HG02623 (cell line): ENCODE measurements at regions not wholly inside any gene's neighbourhood (a gene's known extent, or its start where the extent isn't known, plus 50 kb on each side); places are given as distances from the start of the nearest gene placed in this dataset.
"Not testable (repeated sequence)": the region's sequence is repeated elsewhere in the genome, so short reads cannot be mapped to it uniquely, and the experiment has no call there.

Source experiments
- ATAC-seq: cut with Tn5 transposase; IDR thresholded peaks from one replicate; pipeline ENCODE4 v1.9.1; 2021; ENCODE audit warnings: moderate library complexity; ENCODE audit not compliant: unreplicated experiment

DNA sequence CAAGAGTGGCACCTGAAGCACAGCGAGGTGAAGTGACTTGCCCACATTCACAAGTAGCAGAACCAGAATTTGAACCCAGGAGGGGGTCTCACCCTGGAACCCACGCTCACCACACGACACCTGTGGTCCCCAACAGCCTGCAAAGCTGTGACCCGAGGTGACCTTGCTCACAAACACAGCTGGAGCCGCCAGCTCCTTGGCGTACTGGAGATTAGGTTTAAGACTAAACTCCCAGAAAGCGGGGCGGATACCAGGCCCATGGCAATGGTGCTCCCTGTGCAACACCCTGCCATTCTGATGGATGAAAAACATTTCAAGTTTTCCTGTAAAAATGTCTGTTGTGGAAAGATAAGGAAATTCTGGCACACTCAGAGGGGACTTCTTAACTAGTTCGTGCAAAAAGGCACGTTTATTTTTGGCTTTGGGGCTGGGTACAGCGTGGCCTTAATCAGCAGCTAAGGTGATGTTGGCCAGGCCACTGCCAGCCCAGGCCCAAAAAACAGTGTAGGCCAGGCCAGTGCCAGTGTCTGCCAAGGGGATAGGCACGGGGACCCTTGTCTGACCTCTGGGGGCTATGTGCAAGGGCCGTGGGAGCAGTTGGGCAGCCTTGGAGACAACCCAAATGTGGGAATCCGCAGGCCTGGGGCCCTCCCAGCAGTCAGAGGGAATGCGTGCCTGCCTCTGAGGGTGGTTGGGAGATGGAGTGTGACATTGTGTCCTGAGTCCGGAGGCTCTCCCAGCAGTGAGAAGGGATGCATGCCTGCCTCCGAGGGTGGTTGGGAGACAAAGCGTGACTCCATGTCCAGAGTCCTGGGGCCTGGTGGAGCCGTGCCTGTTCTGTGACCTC lies 185.0 kb upstream of the HS6ST1 start:
- ATAC-seq, result no peak

GRCh38 chr2:128504246-128505149 lies 185.8 kb upstream of the HS6ST1 start:
- ATAC-seq, result no peak

DNA sequence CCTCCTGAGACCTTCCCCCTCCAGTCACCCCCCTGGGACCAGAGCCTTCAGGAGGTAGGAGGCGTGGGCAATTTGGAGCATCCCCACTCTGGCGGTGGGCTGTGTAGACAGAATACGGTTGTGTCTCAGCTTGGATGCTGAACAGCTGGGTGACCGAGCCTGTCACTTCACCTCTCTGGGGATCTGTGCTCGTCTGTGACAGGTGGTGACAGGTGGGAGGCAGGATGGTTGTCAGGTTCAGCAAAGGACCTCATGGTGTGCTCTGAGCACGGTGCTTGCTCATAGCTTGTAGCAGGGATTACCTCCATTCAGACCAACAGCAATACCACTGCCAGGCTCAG lies 186.5 kb upstream of the HS6ST1 start:
- no peak for ATAC-seq

- ATAC-seq, result no peak
Observed at GRCh38 chr2:128505575-128506526, 187.2 kb upstream of the HS6ST1 start.

DNA sequence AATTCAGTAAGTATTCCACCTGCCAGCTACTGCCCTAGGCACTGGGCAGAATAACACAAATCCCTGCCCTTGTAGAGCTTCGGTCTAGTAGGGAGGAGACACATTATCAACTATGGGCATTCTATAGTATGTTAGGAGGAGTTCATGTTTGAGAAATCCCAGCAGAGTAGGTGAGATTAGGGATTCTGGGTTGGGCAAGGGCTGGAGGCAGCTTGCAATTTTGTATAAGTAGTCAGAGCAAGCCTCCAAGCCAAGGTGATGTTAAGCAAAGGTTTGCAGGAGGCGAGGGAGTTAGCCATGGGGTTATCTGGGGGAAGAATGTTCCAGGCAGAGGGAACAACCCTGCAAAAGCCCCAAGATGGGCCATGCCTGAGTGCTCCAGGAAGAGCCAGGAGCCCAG lies 187.9 kb upstream of the HS6ST1 start:
- ATAC-seq, result no peak

GRCh38 chr2:128510701-128511397 lies 192.2 kb upstream of the HS6ST1 start:
- no peak for ATAC-seq

- no peak for ATAC-seq
Observed at GRCh38 chr2:128511731-128512378, 193.2 kb upstream of the HS6ST1 start.

- ATAC-seq, result no peak
Observed at GRCh38 chr2:128512379-128513115, 193.9 kb upstream of the HS6ST1 start.

DNA sequence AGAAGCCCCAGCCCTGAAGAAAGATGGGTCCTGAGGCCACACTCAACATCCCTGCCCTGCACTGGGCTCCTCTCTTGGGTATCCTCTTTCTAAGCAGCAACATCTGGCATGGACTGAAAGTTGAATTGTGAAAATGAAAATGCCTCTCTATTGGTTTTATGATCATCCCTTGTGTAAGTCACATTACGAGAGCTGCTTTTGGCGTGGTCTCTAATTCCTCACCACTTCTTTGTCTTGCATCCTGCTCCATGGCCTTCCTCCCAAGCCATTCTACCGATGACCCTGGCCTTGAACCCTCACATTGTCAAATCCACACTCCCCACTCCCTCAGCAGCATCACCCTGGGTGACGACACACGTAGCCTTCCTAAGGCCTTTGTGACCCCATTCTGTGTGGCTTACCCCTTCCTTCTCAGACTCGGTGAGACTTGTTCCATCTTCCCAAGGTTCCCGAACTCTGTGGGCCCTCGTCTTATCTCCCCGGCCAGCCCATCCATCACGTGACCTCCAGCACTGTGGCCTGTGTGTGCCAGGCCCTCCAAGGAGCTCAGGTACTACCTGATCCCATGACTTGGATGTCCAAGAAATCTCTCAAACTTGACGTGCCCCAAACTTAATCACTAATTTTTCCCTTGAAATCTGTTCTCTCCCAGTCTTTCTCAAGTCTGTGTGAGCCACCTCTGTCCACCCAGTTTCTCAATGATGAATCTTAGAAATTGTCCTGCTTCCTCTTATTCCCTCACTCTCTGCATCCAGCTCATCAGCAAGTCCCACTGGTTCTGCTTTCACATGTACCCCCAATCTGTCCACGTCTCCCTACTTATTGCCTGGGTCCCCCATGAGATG lies 194.7 kb upstream of the HS6ST1 start:
- no peak for ATAC-seq

GRCh38 chr2:128513961-128514283 lies 195.3 kb upstream of the HS6ST1 start:
- peak; percentile 61 for ATAC-seq

DNA sequence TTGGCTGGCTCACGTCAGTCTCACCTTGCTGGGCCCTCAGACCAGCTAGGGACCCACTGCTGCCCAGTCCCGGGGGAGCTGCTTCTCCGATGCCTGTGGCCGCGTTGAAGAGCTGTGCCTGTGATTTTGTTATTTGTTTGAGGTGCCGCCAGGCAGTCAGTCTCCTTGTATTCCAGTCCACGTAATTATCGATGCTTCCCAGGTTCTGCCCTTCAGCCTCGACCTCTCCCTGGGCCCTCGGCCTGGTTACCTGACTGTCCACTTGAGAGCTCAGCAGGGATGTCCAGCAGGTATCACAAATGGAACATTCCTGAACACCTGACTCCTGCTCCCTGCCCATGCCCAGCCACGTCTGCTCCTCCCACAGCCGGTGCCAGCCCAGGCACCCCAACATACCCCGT lies 195.9 kb upstream of the HS6ST1 start:
- no peak for ATAC-seq

GRCh38 chr2:128516938-128517337 lies 198.3 kb upstream of the HS6ST1 start:
- ATAC-seq, result no peak

DNA sequence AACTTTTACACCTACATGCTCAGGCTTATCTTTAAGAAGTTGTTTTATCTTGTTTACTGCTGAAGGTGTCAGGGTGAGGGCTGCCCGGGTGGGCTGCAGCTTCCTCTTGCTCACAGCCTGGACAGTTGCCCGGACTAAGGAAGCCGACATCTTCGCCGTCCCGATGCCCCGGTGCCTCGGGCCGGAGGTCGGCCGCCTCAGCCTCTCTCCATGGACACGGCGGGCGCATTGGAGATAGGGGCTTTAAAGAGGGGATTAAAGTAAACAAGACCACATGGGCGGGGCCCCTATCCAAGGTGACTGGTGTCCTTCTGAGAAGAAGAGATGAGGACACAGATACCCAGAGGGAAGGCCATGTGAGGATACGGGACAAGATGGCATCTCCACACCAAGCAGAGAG lies 200.4 kb upstream of the HS6ST1 start:
- not testable (repeated sequence) for ATAC-seq

GRCh38 chr2:128519517-128520215 lies 201.0 kb upstream of the HS6ST1 start:
- ATAC-seq, result no peak

DNA sequence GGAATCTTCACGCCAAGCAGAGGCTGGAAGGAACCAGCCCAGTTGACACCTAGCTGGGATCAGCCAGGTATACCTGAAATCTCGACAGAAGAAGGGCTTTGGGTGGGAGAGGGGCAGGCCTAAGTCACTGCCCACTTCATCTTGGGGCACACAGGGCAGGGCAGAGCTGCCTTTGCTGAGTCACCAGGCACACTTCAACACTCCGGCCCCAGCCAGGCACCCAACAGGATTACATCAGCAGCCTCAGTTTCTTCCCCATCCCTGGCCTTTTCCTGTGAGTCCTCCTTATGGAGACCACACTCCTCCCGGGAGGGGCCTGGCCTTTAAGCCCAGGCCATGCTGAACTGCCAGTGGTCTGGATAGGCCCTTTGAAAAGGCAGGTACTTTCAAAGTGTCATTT lies 201.7 kb upstream of the HS6ST1 start:
- ATAC-seq, result no peak

GRCh38 chr2:128520791-128521190 lies 202.1 kb upstream of the HS6ST1 start:
- ATAC-seq, result peak; percentile 92

DNA sequence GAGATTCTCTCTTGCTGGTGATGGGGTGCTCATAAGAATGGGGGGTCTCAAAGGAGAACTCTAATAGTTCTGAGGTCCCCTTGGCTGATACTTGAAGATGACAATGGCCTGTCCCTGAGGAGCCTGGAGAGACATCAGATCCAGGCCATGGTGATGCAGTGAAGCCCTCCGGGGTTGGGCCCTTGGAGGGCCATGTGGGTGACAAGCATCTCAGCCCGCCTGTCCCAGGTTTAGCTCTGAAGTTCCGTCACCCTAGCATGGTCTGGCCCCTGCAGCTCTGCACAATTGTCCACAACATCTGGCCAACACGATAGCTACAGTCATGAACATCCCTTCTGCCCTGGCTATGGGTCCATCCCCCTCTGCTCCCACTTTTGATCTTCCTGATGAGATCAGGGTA lies 202.8 kb upstream of the HS6ST1 start:
- ATAC-seq, result no peak

- no peak for ATAC-seq
Observed at GRCh38 chr2:128522829-128523228, 204.2 kb upstream of the HS6ST1 start.
